ENCODE measurements at regions not wholly inside any gene's neighbourhood (a gene's known extent, or its start where the extent isn't known, plus 50 kb on each side); places are given as distances from the start of the nearest gene placed in this dataset.

GRCh38 chr2:144798989-144799388 is 279.1 kb upstream of the ZEB2 start:
- H3K4me3 ChIP-seq (ENCODE audit: low read length in 2 of 2): no peak overlapping the region
- H3K27me3 ChIP-seq (ENCODE audit: control insufficient read depth in 1 of 2, insufficient read depth in 2 of 2, low read length in 1 of 2): no peaks in the 10 kb centered on the region
- H3K9me3 ChIP-seq (ENCODE audit: control insufficient read depth, low read length): no peaks in the 10 kb centered on the region
- DNase-seq (no peak), ATAC-seq (ENCODE audit: low FRiP score) (no peak)
- H3K36me3 ChIP-seq (ENCODE audit: control insufficient read depth in 1 of 2, insufficient read depth in 2 of 2, low read length in 1 of 2): no peaks in the 10 kb centered on the region
- intact Hi-C loops (cut with DNase I): no loop called here
- 74 to 77% methylated on average over 3 of the region's 3 CpGs for WGBS, 2 donors
- H3K27ac ChIP-seq (ENCODE audit: low read depth in 1 of 2, low read length in 2 of 2): no peak overlapping the region
- H3K4me1 ChIP-seq (ENCODE audit: control insufficient read depth in 1 of 2, insufficient read depth in 2 of 2, low read length in 2 of 2): no peaks in the 10 kb centered on the region

- no peak for ATAC-seq (ENCODE audit: low FRiP score)
- H3K4me3 ChIP-seq (ENCODE audit: low read length in 2 of 2): no peak overlapping the region
- H3K9me3 ChIP-seq (ENCODE audit: control insufficient read depth, low read length): no peaks in the 10 kb centered on the region
- no peak for DNase-seq
- intact Hi-C loops (cut with DNase I): no loop called here
- H3K27me3 ChIP-seq (ENCODE audit: control insufficient read depth in 1 of 2, insufficient read depth in 2 of 2, low read length in 1 of 2): no peaks in the 10 kb centered on the region
- no peaks in the 10 kb centered on the region for H3K36me3 ChIP-seq (ENCODE audit: control insufficient read depth in 1 of 2, insufficient read depth in 2 of 2, low read length in 1 of 2)
- no peak overlapping the region for H3K27ac ChIP-seq (ENCODE audit: low read depth in 1 of 2, low read length in 2 of 2)
- WGBS, 2 donors: 97% methylated on average over 2 of the region's 2 CpGs
- H3K4me1 ChIP-seq (ENCODE audit: control insufficient read depth in 1 of 2, insufficient read depth in 2 of 2, low read length in 2 of 2): no peaks in the 10 kb centered on the region
These were observed 278.1 kb upstream of the ZEB2 start for GRCh38 chr2:144798034-144798433.

- DNase-seq (no peak), ATAC-seq (ENCODE audit: low FRiP score) (no peak)
- H3K4me1 ChIP-seq (ENCODE audit: control insufficient read depth in 1 of 2, insufficient read depth in 2 of 2, low read length in 2 of 2): no peaks in the 10 kb centered on the region
- H3K36me3 ChIP-seq (ENCODE audit: control insufficient read depth in 1 of 2, insufficient read depth in 2 of 2, low read length in 1 of 2): no peaks in the 10 kb centered on the region
- no peak overlapping the region for H3K27ac ChIP-seq (ENCODE audit: low read depth in 1 of 2, low read length in 2 of 2)
- H3K27me3 ChIP-seq (ENCODE audit: control insufficient read depth in 1 of 2, insufficient read depth in 2 of 2, low read length in 1 of 2): no peaks in the 10 kb centered on the region
- H3K4me3 ChIP-seq (ENCODE audit: low read length in 2 of 2): no peak overlapping the region
- WGBS, 2 donors: 90% methylated on average over 3 of the region's 3 CpGs
- no peaks in the 10 kb centered on the region for H3K9me3 ChIP-seq (ENCODE audit: control insufficient read depth, low read length)
- intact Hi-C loops (cut with DNase I): no loop called here
These were observed 277.0 kb upstream of the ZEB2 start for GRCh38 chr2:144796936-144797335.

- no peak overlapping the region for H3K27ac ChIP-seq (ENCODE audit: low read depth in 1 of 2, low read length in 2 of 2)
- intact Hi-C loops (cut with DNase I): no loop called here
These were observed 276.2 kb upstream of the ZEB2 start for GRCh38 chr2:144796164-144796563.

GRCh38 chr2:144785253-144785652 is 265.3 kb upstream of the ZEB2 start:
- Histone ChIP-seq H3K4me1 (ENCODE audit: control insufficient read depth in 1 of 2, insufficient read depth in 2 of 2, low read length in 2 of 2) (no peaks in the 10 kb centered on the region), H3K4me3 (ENCODE audit: low read length in 2 of 2) (no peak overlapping the region), H3K27ac (ENCODE audit: low read depth in 1 of 2, low read length in 2 of 2) (no peak overlapping the region), H3K36me3 (ENCODE audit: control insufficient read depth in 1 of 2, insufficient read depth in 2 of 2, low read length in 1 of 2) (no peaks in the 10 kb centered on the region), H3K9me3 (ENCODE audit: control insufficient read depth, low read length) (no peaks in the 10 kb centered on the region), H3K27me3 (ENCODE audit: control insufficient read depth in 1 of 2, insufficient read depth in 2 of 2, low read length in 1 of 2) (no peaks in the 10 kb centered on the region)
- ATAC-seq (ENCODE audit: low FRiP score) (no peak), DNase-seq (no peak)
- WGBS, 2 donors: 97 to 98% methylated on average over 5 of the region's 5 CpGs
- intact Hi-C loops (cut with DNase I): no loop called here

More at GRCh38 chr2:144796164-144796563, 276.2 kb upstream of the ZEB2 start:
- Histone ChIP-seq H3K4me1 (ENCODE audit: control insufficient read depth in 1 of 2, insufficient read depth in 2 of 2, low read length in 2 of 2) (no peaks in the 10 kb centered on the region), H3K36me3 (ENCODE audit: control insufficient read depth in 1 of 2, insufficient read depth in 2 of 2, low read length in 1 of 2) (no peaks in the 10 kb centered on the region), H3K9me3 (ENCODE audit: control insufficient read depth, low read length) (no peaks in the 10 kb centered on the region), H3K4me3 (ENCODE audit: low read length in 2 of 2) (no peak overlapping the region), H3K27me3 (ENCODE audit: control insufficient read depth in 1 of 2, insufficient read depth in 2 of 2, low read length in 1 of 2) (no peaks in the 10 kb centered on the region)
- WGBS, 2 donors: 40 to 51% methylated on average over 2 of the region's 2 CpGs
- ATAC-seq (ENCODE audit: low FRiP score) (no peak), DNase-seq (no peak)

GRCh38 chr2:144780983-144781382 is 261.1 kb upstream of the ZEB2 start:
- WGBS, 2 donors: 92 to 94% methylated on average over 3 of the region's 3 CpGs
- ATAC-seq (ENCODE audit: low FRiP score): no peak
- Histone ChIP-seq H3K4me3 (ENCODE audit: low read length in 2 of 2) (no peak overlapping the region), H3K4me1 (ENCODE audit: control insufficient read depth in 1 of 2, insufficient read depth in 2 of 2, low read length in 2 of 2) (no peaks in the 10 kb centered on the region), H3K27ac (ENCODE audit: low read depth in 1 of 2, low read length in 2 of 2) (no peak overlapping the region), H3K9me3 (ENCODE audit: control insufficient read depth, low read length) (no peaks in the 10 kb centered on the region), H3K27me3 (ENCODE audit: control insufficient read depth in 1 of 2, insufficient read depth in 2 of 2, low read length in 1 of 2) (no peaks in the 10 kb centered on the region), H3K36me3 (ENCODE audit: control insufficient read depth in 1 of 2, insufficient read depth in 2 of 2, low read length in 1 of 2) (no peaks in the 10 kb centered on the region)
- no peak for DNase-seq
- intact Hi-C loops (cut with DNase I): no loop called here

GRCh38 chr2:144776766-144777165 is 256.8 kb upstream of the ZEB2 start:
- intact Hi-C loops (cut with DNase I): no loop called here
- Histone ChIP-seq H3K36me3 (ENCODE audit: control insufficient read depth in 1 of 2, insufficient read depth in 2 of 2, low read length in 1 of 2) (no peaks in the 10 kb centered on the region), H3K4me1 (ENCODE audit: control insufficient read depth in 1 of 2, insufficient read depth in 2 of 2, low read length in 2 of 2) (no peaks in the 10 kb centered on the region), H3K27me3 (ENCODE audit: control insufficient read depth in 1 of 2, insufficient read depth in 2 of 2, low read length in 1 of 2) (no peaks in the 10 kb centered on the region), H3K4me3 (ENCODE audit: low read length in 2 of 2) (no peak overlapping the region), H3K9me3 (ENCODE audit: control insufficient read depth, low read length) (no peaks in the 10 kb centered on the region), H3K27ac (ENCODE audit: low read depth in 1 of 2, low read length in 2 of 2) (no peak overlapping the region)
- ATAC-seq (ENCODE audit: low FRiP score) (no peak), DNase-seq (no peak)

GRCh38 chr2:144774809-144775208 is 254.9 kb upstream of the ZEB2 start:
- Histone ChIP-seq H3K36me3 (ENCODE audit: control insufficient read depth in 1 of 2, insufficient read depth in 2 of 2, low read length in 1 of 2) (no peaks in the 10 kb centered on the region), H3K9me3 (ENCODE audit: control insufficient read depth, low read length) (no peaks in the 10 kb centered on the region), H3K4me1 (ENCODE audit: control insufficient read depth in 1 of 2, insufficient read depth in 2 of 2, low read length in 2 of 2) (no peaks in the 10 kb centered on the region), H3K27me3 (ENCODE audit: control insufficient read depth in 1 of 2, insufficient read depth in 2 of 2, low read length in 1 of 2) (no peaks in the 10 kb centered on the region), H3K27ac (ENCODE audit: low read depth in 1 of 2, low read length in 2 of 2) (no peak overlapping the region), H3K4me3 (ENCODE audit: low read length in 2 of 2) (no peak overlapping the region)
- intact Hi-C loops (cut with DNase I): no loop called here
- DNase-seq: no peak
- no peak for ATAC-seq (ENCODE audit: low FRiP score)

GRCh38 chr2:144771348-144771747 is 251.4 kb upstream of the ZEB2 start:
- H3K9me3 ChIP-seq (ENCODE audit: control insufficient read depth, low read length): no peaks in the 10 kb centered on the region
- no peaks in the 10 kb centered on the region for H3K4me1 ChIP-seq (ENCODE audit: control insufficient read depth in 1 of 2, insufficient read depth in 2 of 2, low read length in 2 of 2)
- DNase-seq (no peak), ATAC-seq (ENCODE audit: low FRiP score) (no peak)
- WGBS, 2 donors: 94 to 95% methylated on average over 3 of the region's 3 CpGs
- no peaks in the 10 kb centered on the region for H3K27me3 ChIP-seq (ENCODE audit: control insufficient read depth in 1 of 2, insufficient read depth in 2 of 2, low read length in 1 of 2)
- no peak overlapping the region for H3K4me3 ChIP-seq (ENCODE audit: low read length in 2 of 2)
- intact Hi-C loops (cut with DNase I): no loop called here
- H3K36me3 ChIP-seq (ENCODE audit: control insufficient read depth in 1 of 2, insufficient read depth in 2 of 2, low read length in 1 of 2): no peaks in the 10 kb centered on the region
- no peak overlapping the region for H3K27ac ChIP-seq (ENCODE audit: low read depth in 1 of 2, low read length in 2 of 2)
